ENCODE measurements at regions not wholly inside any gene's neighbourhood (a gene's known extent, or its start where the extent isn't known, plus 50 kb on each side); places are given as distances from the start of the nearest gene placed in this dataset.

- DNase-seq (no peak), ATAC-seq (no peak)
- no peak overlapping the region for H3K27ac ChIP-seq
- H3K4me1 ChIP-seq, result no peaks in the 10 kb centered on the region
- no peaks in the 10 kb centered on the region for H3K36me3 ChIP-seq
- no peak for TF ChIP-seq CTCF (IDR thresholded peaks at IDR 0.05 in 4 of 5, conservative IDR thresholded peaks at IDR 0.05 in 1 of 5)
- TF ChIP-seq POLR2A (IDR thresholded peaks at IDR 0.05), result no peak
- H3K4me3 ChIP-seq, result no peak overlapping the region
- in situ Hi-C loops (cut with MboI; ENCODE audit: low sequenced_read_pairs in 4 of 4), result no loop called here
- peaks cover 0 to 5% (median 5%) of the 10 kb centered on the region in 3 donors for H3K27me3 ChIP-seq
- intact Hi-C loops (cut with DNase I; ENCODE audit: low total_unique reads), result no loop called here
- no peaks in the 10 kb centered on the region for H3K9me3 ChIP-seq
Measured at GRCh38 chr4:3670521-3671519, 95.4 kb upstream of the ADRA2C start.

GRCh38 chr4:3669553-3669949 is 96.6 kb upstream of the ADRA2C start:
- ATAC-seq (no peak), DNase-seq (no peak)
- Histone ChIP-seq H3K27ac (no peak overlapping the region), H3K4me3 (no peak overlapping the region), H3K4me1 (no peaks in the 10 kb centered on the region), H3K9me3 (no peaks in the 10 kb centered on the region), H3K36me3 (no peaks in the 10 kb centered on the region), H3K27me3 (peaks cover 0 to 5% (median 5%) of the 10 kb centered on the region in 3 donors)
- intact Hi-C loops (cut with DNase I; ENCODE audit: low total_unique reads) (no loop called here), in situ Hi-C loops (cut with MboI; ENCODE audit: low sequenced_read_pairs in 4 of 4) (no loop called here)
- no peak for TF ChIP-seq CTCF (IDR thresholded peaks at IDR 0.05 in 4 of 5, conservative IDR thresholded peaks at IDR 0.05 in 1 of 5)
- TF ChIP-seq POLR2A (IDR thresholded peaks at IDR 0.05), result no peak

GRCh38 chr4:3668825-3669552 is 97.2 kb upstream of the ADRA2C start:
- Histone ChIP-seq H3K9me3 (no peaks in the 10 kb centered on the region), H3K4me1 (no peaks in the 10 kb centered on the region), H3K27ac (no peak overlapping the region), H3K36me3 (no peaks in the 10 kb centered on the region), H3K27me3 (peaks cover 0 to 5% (median 5%) of the 10 kb centered on the region in 3 donors), H3K4me3 (no peak overlapping the region)
- TF ChIP-seq POLR2A (IDR thresholded peaks at IDR 0.05) (no peak), CTCF (IDR thresholded peaks at IDR 0.05 in 4 of 5, conservative IDR thresholded peaks at IDR 0.05 in 1 of 5) (no peak)
- in situ Hi-C loops (cut with MboI; ENCODE audit: low sequenced_read_pairs in 4 of 4), result no loop called here
- intact Hi-C loops (cut with DNase I; ENCODE audit: low total_unique reads), result no loop called here
- DNase-seq (no peak), ATAC-seq (no peak)

GRCh38 chr4:3667258-3667657 is 98.9 kb upstream of the ADRA2C start:
- in situ Hi-C loops (cut with MboI; ENCODE audit: low sequenced_read_pairs in 4 of 4) (no loop called here), intact Hi-C loops (cut with DNase I; ENCODE audit: low total_unique reads) (no loop called here)

More at GRCh38 chr4:3667258-3667657, 98.9 kb upstream of the ADRA2C start:
- DNase-seq (no peak), ATAC-seq (no peak)
- TF ChIP-seq POLR2A (IDR thresholded peaks at IDR 0.05) (no peak), CTCF (IDR thresholded peaks at IDR 0.05 in 4 of 5, conservative IDR thresholded peaks at IDR 0.05 in 1 of 5) (no peak)
- H3K9me3 ChIP-seq, result no peaks in the 10 kb centered on the region
- H3K4me3 ChIP-seq, result no peak overlapping the region
- no peaks in the 10 kb centered on the region for H3K36me3 ChIP-seq
- peaks cover 0 to 5% (median 4%) of the 10 kb centered on the region in 3 donors for H3K27me3 ChIP-seq
- no peak overlapping the region for H3K27ac ChIP-seq
- H3K4me1 ChIP-seq, result no peaks in the 10 kb centered on the region

Data from gastrocnemius medialis (tissue), 4 donors.